DMS153 treated with DMSO at 0.1 percent for 48 hours (cell line): ENCODE measurements at regions not wholly inside any gene's neighbourhood (a gene's known extent, or its start where the extent isn't known, plus 50 kb on each side); places are given as distances from the start of the nearest gene placed in this dataset.
"Not testable (repeated sequence)": the region's sequence is repeated elsewhere in the genome, so short reads cannot be mapped to it uniquely, and the experiment has no call there.

Experiments used
- DNase-seq: peaks from one replicate; lab custom pipeline; 2025; ENCODE audit not compliant: unreplicated experiment; lab: John Stamatoyannopoulos, UW

GRCh38 chr5:143898916-143899591 lies 87.1 kb downstream of the HMHB1 start:
- no peak for DNase-seq

GRCh38 chr5:143908959-143909358 lies 97.0 kb downstream of the HMHB1 start:
- no peak for DNase-seq

GRCh38 chr5:143913008-143913752 lies 101.2 kb downstream of the HMHB1 start:
- DNase-seq = no peak

- DNase-seq = no peak
These were observed 102.8 kb downstream of the HMHB1 start for GRCh38 chr5:143914756-143915155.

- DNase-seq = no peak
These were observed 104.5 kb downstream of the HMHB1 start for GRCh38 chr5:143916451-143916850.

- no peak for DNase-seq
These were observed 107.0 kb downstream of the HMHB1 start for GRCh38 chr5:143918961-143919360.

GRCh38 chr5:143920772-143921171 lies 108.8 kb downstream of the HMHB1 start:
- no peak for DNase-seq

GRCh38 chr5:143921525-143922311 lies 109.8 kb downstream of the HMHB1 start:
- DNase-seq = no peak

- DNase-seq = no peak
These were observed 110.8 kb downstream of the HMHB1 start for GRCh38 chr5:143922718-143923117.

GRCh38 chr5:143923634-143924266 lies 111.8 kb downstream of the HMHB1 start:
- DNase-seq = no peak

GRCh38 chr5:143924311-143924978 lies 112.5 kb downstream of the HMHB1 start:
- no peak for DNase-seq

GRCh38 chr5:143924979-143925325 lies 113.0 kb downstream of the HMHB1 start:
- DNase-seq = not testable (repeated sequence)

GRCh38 chr5:143929486-143929885 lies 117.5 kb downstream of the HMHB1 start:
- DNase-seq = no peak

- DNase-seq = no peak
These were observed 118.6 kb downstream of the HMHB1 start for GRCh38 chr5:143930561-143930960.

- no peak for DNase-seq
These were observed 119.5 kb downstream of the HMHB1 start for GRCh38 chr5:143931476-143931875.

GRCh38 chr5:143931986-143932385 lies 120.0 kb downstream of the HMHB1 start:
- DNase-seq = no peak

- no peak for DNase-seq
These were observed 120.6 kb downstream of the HMHB1 start for GRCh38 chr5:143932584-143932983.

GRCh38 chr5:143933451-143933850 lies 121.5 kb downstream of the HMHB1 start:
- DNase-seq = no peak

- no peak for DNase-seq
These were observed 122.9 kb downstream of the HMHB1 start for GRCh38 chr5:143934821-143935220.

- DNase-seq = no peak
These were observed 126.3 kb downstream of the HMHB1 start for GRCh38 chr5:143938230-143938629.

- DNase-seq = no peak
These were observed 134.9 kb downstream of the HMHB1 start for GRCh38 chr5:143946837-143947236.
